K562 (cell line): ENCODE measurements at regions not wholly inside any gene's neighbourhood (a gene's known extent, or its start where the extent isn't known, plus 50 kb on each side); places are given as distances from the start of the nearest gene placed in this dataset.

Source experiments
- ATAC-seq: fragments of 200-7000 bp; cut with Tn5 transposase; 3 replicates; pipeline ENCODE4 v1.9.1; 2020; ENCODE audit warnings: moderate library complexity
- BruUV-seq: library from RNA; stranded (reverse); fragments of 400-500 nt; replicated peaks from 2 replicates; lab custom pipeline; 2021; lab: Mats Ljungman, UMichigan
- CTCF ChIA-PET: fragments of 300-600 bp; formaldehyde crosslinking; extraction: SDS; loops from one replicate; lab custom pipeline; 2021; ENCODE audit warnings: low intra/inter-chr PET ratio; lab: Yijun Ruan, JAX
- POLR2A ChIA-PET: fragments of 300-600, 350-650 bp; sonication (Branson Sonifier 250); formaldehyde crosslinking; extraction: SDS; loops from one replicate; lab custom pipeline; 2021; ENCODE audit warnings: antibody characterized with exemption, inconsistent platforms; lab: Yijun Ruan, JAX
- DNase-seq, 4 experiments: peaks; one replicate each; pipeline versions ENCODE4 v3.0.0 to v3.0.0-alpha.2; 2011 to 2018; ENCODE audit warnings: low spot score in 3 of 4, mixed read lengths in 3 of 4; ENCODE audit errors: extremely low read depth in 1 of 4
- FAIRE-seq: peaks from 2 replicates; lab custom pipeline; 2011; peaks lifted over from hg19 to GRCh38; lab: Jason Lieb, UNC
- H2AFZ ChIP-seq: 2 replicates; pipeline ENCODE4 v1.6.0; 2011; ENCODE audit warnings: low read depth, low read length, control low read depth, inconsistent platforms
- H3K27ac ChIP-seq: fragments of 200-600 bp; 3 replicates; pipeline ENCODE4 v1.8.0; 2011; ENCODE audit warnings: low read depth, mild to moderate bottlenecking, control low read depth, inconsistent platforms, low read length, moderate library complexity, mixed read lengths; ENCODE audit errors: extremely low read depth
- H3K27me3 ChIP-seq, 2 experiments: fragments of 300-600 bp in 1 of 2; 2 replicates in 1 of 2; 3 replicates in 1 of 2; pipeline versions ENCODE4 v1.6.0 to v1.8.0; 2011; ENCODE audit warnings: inconsistent platforms in 2 of 2, low read length in 2 of 2, mild to moderate bottlenecking in 1 of 2, mixed read lengths in 1 of 2, moderate library complexity in 1 of 2; ENCODE audit not compliant: control insufficient read depth in 2 of 2, insufficient read depth in 2 of 2
- H3K36me3 ChIP-seq: fragments of 300-600 bp; 3 replicates; pipeline ENCODE4 v1.8.0; 2011; ENCODE audit warnings: mild to moderate bottlenecking, low read length, inconsistent platforms; ENCODE audit not compliant: control insufficient read depth, insufficient read depth
- H3K4me1 ChIP-seq, 2 experiments: fragments of 200-600 bp in 1 of 2; replicated peaks in 1 of 2; 2 replicates in 1 of 2; 3 replicates in 1 of 2; pipeline versions ENCODE4 v1.5.1 to v1.8.0; 2011; ENCODE audit warnings: inconsistent platforms in 2 of 2, low read length in 2 of 2, mild to moderate bottlenecking in 1 of 2, mixed read lengths in 1 of 2, moderate library complexity in 1 of 2; ENCODE audit not compliant: control insufficient read depth in 2 of 2, insufficient read depth in 2 of 2
- H3K4me2 ChIP-seq: 2 replicates; pipeline ENCODE4 v1.6.1; 2011; ENCODE audit warnings: low read length, control low read depth, inconsistent platforms, mixed read lengths; ENCODE audit not compliant: insufficient read depth
- H3K4me3 ChIP-seq: fragments of 200-600 bp; sonication (generic), shearing (Covaris generic); 2 replicates; pipeline ENCODE4 v1.5.1; 2016; ENCODE audit warnings: control low read depth, inconsistent platforms
- H3K79me2 ChIP-seq: fragments of 200-600 bp; 3 replicates; pipeline ENCODE4 v1.8.0; 2011; ENCODE audit warnings: low read length, inconsistent platforms; ENCODE audit not compliant: control insufficient read depth, insufficient read depth
- H3K9ac ChIP-seq, 2 experiments: 2 replicates each; pipeline versions ENCODE4 v1.6.0 to v1.6.1; 2011; ENCODE audit warnings: low read depth in 2 of 2, low read length in 2 of 2, control low read depth in 1 of 2, inconsistent platforms in 1 of 2, mild to moderate bottlenecking in 1 of 2, mixed read lengths in 1 of 2; ENCODE audit not compliant: insufficient read depth in 1 of 2
- H3K9me1 ChIP-seq: one replicate; pipeline ENCODE4 v1.6.0; 2011; ENCODE audit warnings: inconsistent platforms, mild to moderate bottlenecking, low read length, moderate library complexity; ENCODE audit not compliant: control insufficient read depth, insufficient read depth
- H3K9me3 ChIP-seq: replicated peaks from 2 replicates; pipeline ENCODE4 v1.5.1; 2011; ENCODE audit warnings: low read depth, low read length, inconsistent platforms; ENCODE audit not compliant: control insufficient read depth, insufficient read depth
- H4K20me1 ChIP-seq: replicated peaks from 2 replicates; pipeline ENCODE4 v1.6.1; 2011; ENCODE audit warnings: low read length, inconsistent platforms, mixed read lengths; ENCODE audit not compliant: control insufficient read depth, insufficient read depth
- BRCA1 ChIP-seq, 2 experiments: fragments of 450-650 bp in 1 of 2; sonication (generic) in 1 of 2; formaldehyde crosslinking in 1 of 2; IDR thresholded peaks; 2 replicates each; pipeline versions ENCODE4 v1.5.0 to v1.6.1; 2017 to 2020; ENCODE audit warnings: mild to moderate bottlenecking in 1 of 2, missing genetic modification reagents in 1 of 2
- BRF1 ChIP-seq: IDR thresholded peaks from 3 replicates; pipeline ENCODE4 v1.6.1; 2011; ENCODE audit warnings: borderline replicate concordance, mild to moderate bottlenecking; ENCODE audit not compliant: insufficient read length; ENCODE audit errors: extremely low read depth
- CEBPZ ChIP-seq: fragments of 150-350 bp; IDR thresholded peaks from 2 replicates; pipeline ENCODE4 v1.6.1; 2014; ENCODE audit warnings: low read depth, mild to moderate bottlenecking, low read length, borderline replicate concordance
- DACH1 ChIP-seq: fragments of 450-650 bp; IDR thresholded peaks from 2 replicates; pipeline ENCODE4 v1.6.1; 2018; ENCODE audit not compliant: partially characterized antibody
- RBM22 ChIP-seq: fragments of 200-400 bp; formaldehyde crosslinking; IDR thresholded peaks from 2 replicates; pipeline ENCODE4 v1.6.1; 2018; ENCODE audit warnings: low read length, low read depth; ENCODE audit not compliant: poor library complexity, severe bottlenecking
- ZC3H4 ChIP-seq: sonication (generic); formaldehyde crosslinking; IDR thresholded peaks from 2 replicates; pipeline ENCODE4 v1.9.0; 2021; ENCODE audit warnings: missing genetic modification reagents, borderline replicate concordance
- ZKSCAN3 ChIP-seq: fragments of 250-450 bp; sonication (Bioruptor Pico); IDR thresholded peaks from 2 replicates; pipeline ENCODE4 v1.4.0; 2020
- ZNF431 ChIP-seq: sonication (generic); formaldehyde crosslinking; IDR thresholded peaks from 2 replicates; pipeline ENCODE4 v1.8.0; 2022; ENCODE audit warnings: mild to moderate bottlenecking, missing genetic modification reagents
- WGBS: fragments of 100-300 bp; shearing (Covaris generic); methylation state at CpG from one replicate; pipeline ENCODE4 v1.1.6; 2016; ENCODE audit warnings: low coverage, mixed read lengths; ENCODE audit not compliant: insufficient coverage; ENCODE audit errors: missing lambda C conversion rate; 5-methylcytosine and 5-hydroxymethylcytosine counted together
- in situ Hi-C: fragments of 300-500 bp; cut with MboI; formaldehyde crosslinking; loops from 4 replicates; pipeline ENCODE4 v1.15.0; 2018; ENCODE audit warnings: inconsistent platforms, mixed read lengths
- intact Hi-C: fragments of 100-400 bp; cut with micrococcal nuclease; formaldehyde crosslinking; loops from 2 replicates; pipeline ENCODE4 v1.14.2; 2022

GRCh38 chrX:106391284-106391911 is 220.4 kb upstream of the RADX start:
- intact Hi-C loops: no loop called here
- H3K4me1 ChIP-seq: no peaks in the 10 kb centered on the region
- H3K27ac ChIP-seq: no peak overlapping the region
- no peaks in the 10 kb centered on the region for H3K36me3 ChIP-seq
- BruUV-seq: no TSS peak
- CTCF ChIA-PET: no interaction called here
- H3K27me3 ChIP-seq: no peaks in the 10 kb centered on the region
- H3K79me2 ChIP-seq: no peaks in the 10 kb centered on the region
- no peak overlapping the region for H2AFZ ChIP-seq
- TF ChIP-seq BRF1: no peak
- no peak for TF ChIP-seq DACH1
- no peak for TF ChIP-seq CEBPZ
- no peak for TF ChIP-seq ZNF431 (CRISPR knock-in tag)
- no peak for TF ChIP-seq RBM22
- no peak for TF ChIP-seq BRCA1 (IDR thresholded peaks at IDR 0.05)
- no peak for TF ChIP-seq BRCA1 (CRISPR knock-in tag; IDR thresholded peaks at IDR 0.05)
- TF ChIP-seq ZKSCAN3 (CRISPR knock-in tag): no peak
- TF ChIP-seq ZC3H4 (CRISPR knock-in tag): no peak
- DNase-seq (no peak), FAIRE-seq (no peak), ATAC-seq (no peak)
- no peaks in the 10 kb centered on the region for H4K20me1 ChIP-seq
- H3K9me1 ChIP-seq: no peaks in the 10 kb centered on the region
- H3K9ac ChIP-seq: no peak overlapping the region
- no peak overlapping the region for H3K4me2 ChIP-seq
- H3K4me3 ChIP-seq: no peak overlapping the region
- in situ Hi-C loops: no loop called here
- POLR2A ChIA-PET: no interaction called here
- WGBS: 3% methylated on average over 3 of the region's 4 CpGs
- H3K9me3 ChIP-seq: no peaks in the 10 kb centered on the region
